ENCODE measurements at regions not wholly inside any gene's neighbourhood (a gene's known extent, or its start where the extent isn't known, plus 50 kb on each side); places are given as distances from the start of the nearest gene placed in this dataset.

- TF ChIP-seq POLR2A (IDR thresholded peaks at IDR 0.05; ENCODE audit: low read depth, low read length) (no peak), MAZ (IDR thresholded peaks at IDR 0.05; ENCODE audit: borderline replicate concordance, low read depth, low read length) (no peak), RFX5 (IDR thresholded peaks at IDR 0.05; ENCODE audit: low read depth, low read length) (no peak), CEBPB (IDR thresholded peaks at IDR 0.05; ENCODE audit: low read depth, low read length) (peak; percentile 55; the same call in 1 of the 2 replicates), ELK1 (IDR thresholded peaks at IDR 0.05; ENCODE audit: borderline replicate concordance, low read depth, low read length) (no peak), CTCF (conservative IDR thresholded peaks at IDR 0.05; ENCODE audit: low read depth, low read length) (no peak), RCOR1 (IDR thresholded peaks at IDR 0.05; ENCODE audit: insufficient replicate concordance, low read length) (no peak)
Observed at GRCh38 chr7:54846273-54846672, 87.3 kb upstream of the SEC61G start.

All from IMR-90 (cell line).